ENCODE measurements at regions not wholly inside any gene's neighbourhood (a gene's known extent, or its start where the extent isn't known, plus 50 kb on each side); places are given as distances from the start of the nearest gene placed in this dataset.

DNA sequence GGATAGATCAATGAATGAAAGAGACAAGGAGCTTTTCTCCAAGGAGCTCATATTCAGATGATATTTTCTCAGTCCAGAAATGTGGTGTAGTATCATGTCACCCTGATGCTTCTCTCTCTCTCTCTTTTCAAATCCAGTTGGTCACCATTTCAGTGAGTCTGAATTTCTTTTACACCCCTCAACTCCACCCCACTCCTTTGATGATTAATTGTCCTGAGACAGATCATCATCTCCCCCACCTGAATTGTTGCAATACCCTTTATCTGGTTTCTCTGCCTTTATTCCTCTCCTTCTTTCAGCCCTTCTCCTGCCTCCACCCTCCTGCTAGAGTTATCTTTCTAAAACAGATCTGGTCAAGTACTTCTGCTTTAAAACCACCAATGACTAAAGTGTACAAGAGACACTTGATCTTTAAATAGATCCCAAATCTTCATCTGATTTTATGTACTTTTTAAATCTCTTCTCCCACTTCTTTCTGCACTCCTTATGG, 299.8 kb downstream of the KLF5 start:
- no peaks in the 10 kb centered on the region for H3K27me3 ChIP-seq
- H3K9me3 ChIP-seq: no peaks in the 10 kb centered on the region
- no peak overlapping the region for H3K4me3 ChIP-seq
- DNase-seq: no peak
- no peaks in the 10 kb centered on the region for H3K36me3 ChIP-seq

DNA sequence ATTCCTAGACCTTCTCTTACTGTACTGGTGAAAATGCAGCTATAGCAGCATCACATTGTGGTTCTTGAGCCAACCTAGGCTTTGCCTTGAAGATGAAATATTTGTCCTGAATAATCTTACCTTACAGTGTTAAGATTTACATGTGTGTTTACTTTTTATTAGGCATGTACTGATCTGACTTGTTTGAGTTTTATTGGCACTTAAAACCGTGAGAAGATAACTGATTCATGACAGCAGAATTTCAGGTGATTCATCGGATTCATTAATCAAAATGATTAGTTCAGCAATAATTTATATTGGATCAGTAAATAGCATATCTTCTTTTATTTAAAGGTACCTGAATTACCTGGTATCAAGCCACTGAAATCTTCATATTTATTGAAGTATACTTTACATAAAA, 296.3 kb downstream of the KLF5 start:
- H3K27me3 ChIP-seq: no peaks in the 10 kb centered on the region
- no peak for DNase-seq
- H3K4me3 ChIP-seq: no peak overlapping the region
- H3K9me3 ChIP-seq: no peaks in the 10 kb centered on the region
- H3K36me3 ChIP-seq: no peaks in the 10 kb centered on the region

DNA sequence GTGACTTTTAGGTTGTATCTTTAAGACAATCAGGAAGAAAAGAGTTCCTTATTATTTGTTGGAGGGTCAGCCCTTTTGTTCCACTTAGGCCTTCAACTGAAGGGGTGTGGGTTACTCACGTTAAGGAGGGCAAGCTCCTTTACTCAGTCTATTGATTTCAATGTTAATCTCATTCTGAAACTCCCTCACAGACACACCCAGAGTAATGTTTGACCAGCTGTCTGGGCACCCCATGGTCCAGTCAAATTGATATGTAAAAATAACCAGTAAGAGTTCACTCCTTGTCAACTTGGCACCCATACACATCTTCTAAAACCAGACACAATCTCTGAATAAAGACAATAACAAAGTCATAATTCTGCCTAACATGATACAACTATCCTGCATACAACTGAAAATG, 292.9 kb downstream of the KLF5 start:
- no peaks in the 10 kb centered on the region for H3K9me3 ChIP-seq
- DNase-seq: no peak
- H3K4me3 ChIP-seq: no peak overlapping the region
- no peaks in the 10 kb centered on the region for H3K36me3 ChIP-seq
- H3K27me3 ChIP-seq: no peaks in the 10 kb centered on the region

DNA sequence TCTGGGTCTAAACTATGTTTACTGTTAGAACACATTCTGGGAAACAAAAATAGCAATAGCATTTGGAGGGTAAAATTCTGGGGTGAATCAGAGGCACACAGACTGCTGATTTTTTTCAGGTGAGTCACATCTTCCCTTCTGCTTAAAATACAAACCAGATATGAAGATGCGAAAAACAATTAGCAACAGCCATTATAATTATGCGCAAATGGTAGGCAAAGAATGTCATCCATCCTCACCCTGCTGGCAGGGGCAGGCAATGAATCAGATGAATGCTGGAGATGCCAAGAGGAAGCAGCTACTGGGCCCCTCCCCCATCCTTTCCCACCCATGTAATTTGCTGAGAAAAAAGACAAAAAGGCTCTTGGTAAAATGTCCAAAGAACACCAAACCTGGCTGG, 282.9 kb downstream of the KLF5 start:
- H3K27me3 ChIP-seq: no peaks in the 10 kb centered on the region
- H3K36me3 ChIP-seq: no peaks in the 10 kb centered on the region
- no peak overlapping the region for H3K4me3 ChIP-seq
- DNase-seq: peak; percentile 39
- no peaks in the 10 kb centered on the region for H3K9me3 ChIP-seq

DNA sequence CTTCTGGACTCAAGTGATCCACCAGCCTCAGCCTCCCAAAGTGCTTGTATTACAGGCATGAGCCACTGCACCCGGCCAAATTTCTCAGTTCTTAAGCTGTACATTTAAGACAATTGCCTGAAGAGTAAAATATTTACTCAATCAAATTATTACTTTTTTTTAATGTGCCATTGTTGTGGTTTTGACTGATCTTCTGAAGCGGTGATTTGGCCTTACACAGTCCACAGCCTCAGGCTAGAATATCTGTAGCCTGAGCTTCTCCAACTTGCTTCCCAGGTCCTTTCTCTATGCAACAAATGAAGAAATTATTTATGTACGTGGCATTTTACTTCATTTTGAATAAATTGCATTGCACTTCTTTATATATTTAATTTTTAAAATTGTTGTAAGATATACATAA, 281.3 kb downstream of the KLF5 start:
- H3K36me3 ChIP-seq: no peaks in the 10 kb centered on the region
- H3K27me3 ChIP-seq: no peaks in the 10 kb centered on the region
- no peaks in the 10 kb centered on the region for H3K9me3 ChIP-seq
- H3K4me3 ChIP-seq: no peak overlapping the region
- no peak for DNase-seq

DNA sequence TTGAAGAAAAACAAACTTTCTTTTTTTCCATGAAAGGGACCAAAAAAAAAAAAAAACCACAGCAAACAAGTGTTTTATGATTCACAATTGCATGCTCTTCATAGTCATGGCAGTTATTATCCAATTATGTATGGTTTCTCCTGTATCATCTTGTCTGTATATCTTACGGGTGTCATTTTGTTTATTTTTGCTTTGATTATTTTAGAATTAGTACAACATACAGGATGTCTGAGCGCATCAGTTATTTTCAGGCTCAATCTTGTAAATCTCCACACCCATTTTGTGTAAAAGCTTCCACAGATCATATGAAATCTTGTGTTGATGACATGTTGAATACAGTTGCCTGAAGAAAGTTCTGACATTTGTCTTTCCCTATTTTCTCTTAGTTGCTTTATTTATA, 280.3 kb downstream of the KLF5 start:
- Histone ChIP-seq H3K36me3 (no peaks in the 10 kb centered on the region), H3K9me3 (no peaks in the 10 kb centered on the region), H3K27me3 (no peaks in the 10 kb centered on the region), H3K4me3 (no peak overlapping the region)
- no peak for DNase-seq

DNA sequence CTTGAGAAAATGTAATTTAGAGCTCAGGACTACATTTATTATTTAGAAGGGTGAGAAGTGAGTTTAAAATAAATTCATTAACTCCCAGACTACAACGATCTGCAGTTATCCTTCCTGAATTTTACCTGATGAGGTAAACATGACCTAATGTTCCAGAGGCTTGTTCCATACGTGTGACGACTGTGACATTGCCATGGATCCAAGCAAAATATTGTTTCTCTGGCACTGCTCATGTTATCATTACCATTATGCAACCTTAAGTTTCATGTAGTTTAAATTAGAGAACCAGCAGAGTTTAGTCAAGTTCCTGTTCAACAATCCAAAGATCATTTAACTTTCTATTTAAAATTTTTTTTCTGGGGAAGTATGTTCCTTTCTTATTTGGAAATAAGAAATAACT, 279.6 kb downstream of the KLF5 start:
- H3K9me3 ChIP-seq: no peaks in the 10 kb centered on the region
- no peak for DNase-seq
- H3K36me3 ChIP-seq: no peaks in the 10 kb centered on the region
- no peak overlapping the region for H3K4me3 ChIP-seq
- H3K27me3 ChIP-seq: no peaks in the 10 kb centered on the region

DNA sequence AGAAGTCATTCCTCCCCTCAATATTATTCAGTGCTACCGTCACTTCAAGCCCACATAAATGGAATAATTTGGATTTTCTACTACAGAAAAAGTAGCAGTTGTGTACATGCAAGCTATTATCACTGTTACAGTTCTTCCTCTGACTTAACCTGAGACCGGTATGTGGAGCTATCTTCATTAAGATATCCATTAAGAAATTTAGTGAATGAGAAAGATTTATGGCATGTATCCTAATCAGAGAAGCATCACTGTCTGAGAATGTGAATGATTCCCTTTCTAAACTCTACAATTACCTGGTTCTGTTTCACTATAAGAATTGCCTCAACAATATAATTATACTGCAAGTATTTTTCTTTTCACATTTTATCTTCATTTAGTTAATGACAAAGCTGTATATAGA, 278.7 kb downstream of the KLF5 start:
- Histone ChIP-seq H3K9me3 (no peaks in the 10 kb centered on the region), H3K36me3 (no peaks in the 10 kb centered on the region), H3K27me3 (no peaks in the 10 kb centered on the region), H3K4me3 (no peak overlapping the region)
- no peak for DNase-seq

DNA sequence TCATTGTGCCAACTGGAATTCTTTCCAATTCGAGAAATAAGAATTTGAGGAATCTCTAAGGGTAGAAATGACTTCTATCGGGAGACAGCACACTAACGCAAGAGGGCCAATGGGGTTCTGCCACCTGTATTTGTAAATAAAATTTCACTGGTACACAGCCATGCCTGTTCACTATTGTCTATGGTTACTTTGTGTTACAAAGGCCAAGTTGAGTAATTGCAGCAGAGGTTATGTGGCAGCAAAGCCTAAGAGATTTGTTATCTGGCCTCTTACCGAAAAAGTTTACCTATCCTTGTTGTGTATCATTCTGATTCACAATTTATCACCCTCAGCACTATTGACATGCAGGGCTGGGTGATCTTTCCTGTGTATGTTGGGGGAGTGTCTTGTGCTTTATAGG, 278.0 kb downstream of the KLF5 start:
- Histone ChIP-seq H3K4me3 (no peak overlapping the region), H3K27me3 (no peaks in the 10 kb centered on the region), H3K36me3 (no peaks in the 10 kb centered on the region), H3K9me3 (no peaks in the 10 kb centered on the region)
- DNase-seq: no peak

DNA sequence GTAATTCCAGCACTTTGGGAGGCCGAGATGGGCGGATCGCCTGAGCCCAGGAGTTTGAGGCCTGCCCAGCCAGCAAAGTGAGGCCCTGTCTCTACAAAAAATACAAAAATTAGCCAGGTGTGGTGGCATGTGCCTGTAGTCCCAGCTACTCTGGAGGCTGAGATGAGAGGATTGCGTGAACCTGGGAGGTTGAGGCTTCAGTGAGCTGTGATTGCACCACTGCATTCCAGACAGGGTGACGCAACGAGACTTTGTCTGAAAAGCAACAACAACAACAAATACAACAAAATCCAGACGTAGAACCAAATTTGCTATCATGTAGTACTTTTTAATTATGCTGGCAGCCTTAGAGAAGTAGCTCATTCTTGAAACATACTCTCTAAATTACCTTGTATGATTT, 277.1 kb downstream of the KLF5 start:
- no peaks in the 10 kb centered on the region for H3K36me3 ChIP-seq
- H3K27me3 ChIP-seq: no peaks in the 10 kb centered on the region
- DNase-seq: no peak
- H3K9me3 ChIP-seq: no peaks in the 10 kb centered on the region
- no peak overlapping the region for H3K4me3 ChIP-seq

DNA sequence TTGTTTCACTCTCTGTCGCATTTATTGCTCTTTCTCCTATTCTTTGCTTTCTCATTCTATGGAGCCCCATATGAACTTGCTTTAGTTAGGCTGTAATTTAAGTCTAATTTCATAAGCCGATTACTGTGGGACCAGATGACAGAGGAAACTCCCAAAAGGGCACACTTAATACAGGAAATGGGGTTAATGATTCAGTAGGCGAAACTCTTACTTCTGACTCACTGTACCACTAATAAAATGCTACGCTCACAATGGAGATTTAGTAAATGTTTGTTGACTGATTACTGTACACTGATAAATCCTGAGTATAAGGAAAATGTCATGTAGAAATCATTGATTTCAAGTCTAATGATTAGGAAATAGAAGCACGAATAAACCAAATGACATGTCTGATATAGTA, 276.4 kb downstream of the KLF5 start:
- Histone ChIP-seq H3K27me3 (no peaks in the 10 kb centered on the region), H3K4me3 (no peak overlapping the region), H3K9me3 (no peaks in the 10 kb centered on the region), H3K36me3 (no peaks in the 10 kb centered on the region)
- no peak for DNase-seq

DNA sequence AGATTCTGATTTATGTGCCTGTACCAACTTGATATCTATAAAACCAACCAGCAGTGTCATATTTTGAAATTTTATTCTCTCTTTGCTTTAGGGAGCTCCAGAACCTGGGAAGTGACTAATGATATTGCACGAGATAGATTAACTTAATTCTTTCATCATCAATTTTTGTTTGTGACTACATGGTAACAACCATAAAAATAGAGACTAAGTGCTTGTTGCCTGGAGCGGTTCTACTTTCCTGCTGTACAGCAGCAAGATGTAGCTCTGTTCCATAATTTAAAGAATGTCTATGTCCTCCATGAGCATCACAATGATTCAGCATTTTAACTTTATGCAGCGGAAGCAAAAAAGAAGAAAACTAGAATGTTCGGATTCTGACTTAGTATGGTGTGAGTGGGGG, 275.6 kb downstream of the KLF5 start:
- Histone ChIP-seq H3K9me3 (no peaks in the 10 kb centered on the region), H3K27me3 (no peaks in the 10 kb centered on the region), H3K36me3 (no peaks in the 10 kb centered on the region), H3K4me3 (no peak overlapping the region)
- no peak for DNase-seq

DNA sequence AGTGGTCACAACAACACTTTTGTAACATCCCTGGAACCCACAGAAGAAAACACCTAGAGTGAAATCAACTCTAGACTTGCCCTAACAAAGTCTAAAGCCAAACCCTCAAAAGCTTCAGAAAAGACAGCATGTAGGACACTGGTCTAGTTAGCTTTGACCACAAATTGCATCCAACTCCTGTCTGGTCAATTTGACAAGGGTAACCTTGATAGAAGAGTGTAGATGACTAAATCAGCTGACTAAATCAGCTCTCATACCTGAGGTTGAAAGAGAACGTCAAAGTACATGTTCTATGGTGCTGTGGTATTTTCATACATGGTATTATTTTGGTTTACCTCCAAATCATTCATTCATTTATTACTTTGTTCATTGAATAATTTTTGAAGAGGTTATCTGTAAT, 272.8 kb downstream of the KLF5 start:
- Histone ChIP-seq H3K27me3 (no peaks in the 10 kb centered on the region), H3K4me3 (no peak overlapping the region), H3K9me3 (no peaks in the 10 kb centered on the region), H3K36me3 (no peaks in the 10 kb centered on the region)
- DNase-seq: no peak

DNA sequence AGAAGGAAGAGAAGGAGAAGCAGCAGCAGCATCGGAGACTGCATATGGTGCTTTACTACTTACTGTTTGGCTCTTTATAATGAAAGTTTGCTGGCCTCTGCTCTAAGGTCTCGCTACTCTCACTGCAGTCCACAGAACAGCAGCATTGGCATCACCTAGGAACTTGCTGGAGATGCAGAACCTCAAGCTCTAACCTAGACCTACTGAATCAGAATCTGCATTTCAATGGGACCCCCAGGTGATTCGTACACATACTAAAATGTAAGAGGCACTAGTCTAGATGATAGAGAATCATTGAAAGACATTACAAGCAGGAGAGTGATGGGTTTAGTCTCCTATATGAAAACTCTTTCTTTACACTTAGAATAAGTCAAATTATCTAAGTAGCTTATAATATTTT, 270.6 kb downstream of the KLF5 start:
- DNase-seq: no peak
- no peaks in the 10 kb centered on the region for H3K27me3 ChIP-seq
- H3K36me3 ChIP-seq: no peaks in the 10 kb centered on the region
- no peak overlapping the region for H3K4me3 ChIP-seq
- H3K9me3 ChIP-seq: no peaks in the 10 kb centered on the region

DNA sequence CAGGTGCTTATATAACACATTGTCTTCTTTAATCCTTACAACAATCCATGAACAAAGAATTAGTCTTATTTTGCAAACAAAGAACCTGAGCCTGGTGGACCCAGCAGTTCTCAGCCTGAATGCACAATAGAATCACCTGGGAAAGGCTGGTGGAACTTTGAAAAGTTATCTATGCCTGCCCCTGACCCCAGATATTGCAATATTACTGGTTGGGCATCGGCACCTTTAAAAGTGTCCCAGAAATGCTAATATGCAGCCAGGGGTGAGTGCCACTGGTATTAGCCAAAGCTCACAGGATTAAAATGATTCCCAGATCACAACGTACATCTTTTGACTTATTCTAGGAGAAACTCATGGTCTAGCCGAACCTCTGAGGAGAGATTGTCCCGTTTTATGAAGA, 268.8 kb downstream of the KLF5 start:
- Histone ChIP-seq H3K9me3 (no peaks in the 10 kb centered on the region), H3K27me3 (no peaks in the 10 kb centered on the region), H3K36me3 (no peaks in the 10 kb centered on the region), H3K4me3 (no peak overlapping the region)
- DNase-seq: no peak

DNA sequence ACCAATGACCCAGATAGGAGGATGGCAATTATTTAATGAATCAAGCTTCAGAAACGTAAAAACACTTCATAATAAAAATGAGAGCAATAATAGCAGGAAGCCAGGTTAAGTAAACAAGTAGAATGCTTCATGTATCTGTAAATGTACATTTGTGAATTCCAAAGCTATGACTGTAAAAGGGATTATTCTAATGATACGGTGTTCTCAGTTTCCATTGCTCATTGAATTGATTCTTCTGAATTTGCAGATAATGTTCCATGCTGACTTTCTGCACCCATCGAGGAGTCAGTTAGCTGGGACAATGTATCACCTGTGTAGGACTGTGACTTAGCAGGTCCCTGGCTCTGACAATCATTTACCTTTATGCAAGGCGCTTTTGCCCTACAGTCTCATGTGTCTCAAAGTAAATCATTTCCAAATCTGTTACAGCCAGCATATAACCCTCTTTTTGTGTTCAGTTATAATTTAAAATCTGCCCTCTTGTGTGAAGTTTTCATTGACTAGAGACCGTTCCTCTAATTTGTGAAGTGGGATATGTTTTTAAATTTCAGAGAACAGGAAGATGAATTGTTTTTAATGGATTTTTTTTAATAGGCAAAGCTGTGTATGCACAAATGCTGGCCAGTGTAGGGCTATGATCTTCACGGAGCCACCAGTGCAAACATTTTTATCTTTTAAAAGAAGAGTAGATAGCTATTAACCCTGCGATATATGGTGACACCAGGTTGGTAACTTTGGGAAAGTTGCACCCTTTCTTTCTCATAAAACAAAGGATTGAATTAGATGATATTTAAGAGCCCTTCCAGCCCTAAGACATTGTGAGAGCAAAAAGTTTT, 267.1 kb downstream of the KLF5 start:
- Histone ChIP-seq H3K9me3 (no peaks in the 10 kb centered on the region), H3K4me3 (no peak overlapping the region), H3K27me3 (no peaks in the 10 kb centered on the region), H3K36me3 (no peaks in the 10 kb centered on the region)
- no peak for DNase-seq

DNA sequence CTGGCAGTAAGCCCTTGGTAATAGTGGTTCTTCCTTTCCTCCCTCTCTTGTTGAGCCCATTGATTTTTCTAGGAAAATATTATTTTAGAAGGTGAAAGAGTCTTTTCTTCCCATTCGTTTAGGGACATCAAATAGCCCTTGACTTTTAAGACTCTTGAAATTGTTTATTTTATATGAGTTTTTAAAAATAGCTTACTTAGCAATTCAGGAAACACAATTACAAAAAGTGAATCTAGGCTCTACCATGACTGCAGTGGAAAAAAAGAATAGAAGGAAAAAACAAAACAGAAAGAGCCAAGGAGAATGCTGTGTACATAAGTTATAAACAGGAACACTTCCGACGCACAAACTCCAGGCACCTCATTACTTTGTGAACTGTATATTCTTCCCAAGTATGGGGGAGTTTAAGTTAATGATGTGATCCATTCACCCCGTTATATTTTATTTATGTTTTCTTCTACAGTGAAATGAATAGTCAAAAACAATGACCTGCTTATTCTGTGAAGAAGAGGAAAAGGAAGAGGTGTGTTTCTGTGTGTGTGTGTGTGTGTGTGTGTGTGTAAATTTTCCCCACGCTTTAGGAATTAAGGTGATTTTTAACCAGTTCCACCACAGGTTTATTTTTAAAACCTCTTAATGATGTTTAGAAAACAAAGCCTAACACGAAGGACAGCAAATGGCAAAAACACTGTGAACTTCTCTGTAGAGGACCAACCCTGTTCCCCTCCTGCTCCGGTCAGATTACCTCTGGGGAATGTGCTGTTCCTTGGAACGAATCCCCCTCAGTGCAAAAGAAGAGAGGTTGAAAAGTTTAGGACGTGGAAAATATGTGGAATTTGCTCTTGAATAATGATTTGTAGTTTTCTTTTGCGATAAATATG, 266.3 kb downstream of the KLF5 start:
- DNase-seq: no peak
- no peaks in the 10 kb centered on the region for H3K9me3 ChIP-seq
- H3K36me3 ChIP-seq: no peaks in the 10 kb centered on the region
- no peaks in the 10 kb centered on the region for H3K27me3 ChIP-seq
- no peak overlapping the region for H3K4me3 ChIP-seq

DNA sequence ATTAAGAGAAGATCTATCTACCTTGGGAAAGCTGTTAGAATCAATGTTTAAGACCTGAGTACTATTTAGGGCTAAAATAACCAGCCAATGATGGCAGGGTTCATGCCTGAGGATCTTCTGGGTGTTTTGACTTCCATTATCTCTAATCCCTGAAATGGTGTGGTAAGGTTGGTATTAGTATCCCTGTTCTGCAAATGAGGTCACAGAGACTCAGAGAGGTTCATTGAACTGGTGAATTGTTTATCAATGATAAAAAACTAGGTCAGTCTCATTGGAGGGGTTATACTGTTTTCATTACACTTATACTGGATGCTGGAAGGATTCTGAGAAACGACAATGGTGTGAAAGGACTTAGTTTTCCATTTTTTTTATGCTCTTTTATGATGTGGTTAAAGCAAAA, 264.8 kb downstream of the KLF5 start:
- DNase-seq: no peak
- H3K36me3 ChIP-seq: no peaks in the 10 kb centered on the region
- H3K9me3 ChIP-seq: no peaks in the 10 kb centered on the region
- no peak overlapping the region for H3K4me3 ChIP-seq
- no peaks in the 10 kb centered on the region for H3K27me3 ChIP-seq
